Activated CD4-positive, CD25-positive, alpha-beta regulatory T cell (primary cell): ENCODE measurements at regions not wholly inside any gene's neighbourhood (a gene's known extent, or its start where the extent isn't known, plus 50 kb on each side); places are given as distances from the start of the nearest gene placed in this dataset.
"Not testable (repeated sequence)": the region's sequence is repeated elsewhere in the genome, so short reads cannot be mapped to it uniquely, and the experiment has no call there.

ENCODE experiments used
- DNase-seq, 4 experiments: peaks; one replicate each; lab custom pipeline; 2025; lab: John Stamatoyannopoulos, UW

GRCh38 chr6:100226811-100227210 is 232.8 kb upstream of the MCHR2 start:
- DNase-seq: no peak

GRCh38 chr6:100223952-100224351 is 229.9 kb upstream of the MCHR2 start:
- not testable (repeated sequence) for DNase-seq

GRCh38 chr6:100220543-100220942 is 226.5 kb upstream of the MCHR2 start:
- no peak for DNase-seq

GRCh38 chr6:100217225-100218012 is 223.4 kb upstream of the MCHR2 start:
- DNase-seq: no peak

GRCh38 chr6:100216760-100217159 is 222.7 kb upstream of the MCHR2 start:
- no peak for DNase-seq

- no peak for DNase-seq
These were observed 218.1 kb upstream of the MCHR2 start for GRCh38 chr6:100212131-100212530.

GRCh38 chr6:100210137-100211117 is 216.4 kb upstream of the MCHR2 start:
- no peak for DNase-seq

GRCh38 chr6:100209323-100210136 is 215.5 kb upstream of the MCHR2 start:
- DNase-seq: no peak

- DNase-seq: no peak
These were observed 209.4 kb upstream of the MCHR2 start for GRCh38 chr6:100203400-100203799.

GRCh38 chr6:100202417-100203194 is 208.6 kb upstream of the MCHR2 start:
- DNase-seq: no peak

- DNase-seq: not testable (repeated sequence)
These were observed 202.4 kb upstream of the MCHR2 start for GRCh38 chr6:100196214-100196982.

- DNase-seq: not testable (repeated sequence)
These were observed 201.2 kb upstream of the MCHR2 start for GRCh38 chr6:100195244-100195643.

- no peak for DNase-seq
These were observed 200.5 kb upstream of the MCHR2 start for GRCh38 chr6:100194535-100194934.

GRCh38 chr6:100188754-100189153 is 194.7 kb upstream of the MCHR2 start:
- DNase-seq: no peak

- no peak for DNase-seq
These were observed 192.5 kb upstream of the MCHR2 start for GRCh38 chr6:100186552-100186951.

GRCh38 chr6:100185615-100186014 is 191.6 kb upstream of the MCHR2 start:
- DNase-seq: no peak

GRCh38 chr6:100184473-100184872 is 190.4 kb upstream of the MCHR2 start:
- no peak for DNase-seq

- no peak for DNase-seq
These were observed 188.3 kb upstream of the MCHR2 start for GRCh38 chr6:100182313-100182712.

- DNase-seq: no peak
These were observed 187.3 kb upstream of the MCHR2 start for GRCh38 chr6:100181309-100181708.

- DNase-seq: no peak
These were observed 185.6 kb upstream of the MCHR2 start for GRCh38 chr6:100179576-100179975.
